HEK293 (cell line): ENCODE measurements at regions not wholly inside any gene's neighbourhood (a gene's known extent, or its start where the extent isn't known, plus 50 kb on each side); places are given as distances from the start of the nearest gene placed in this dataset.

Source experiments
- ZBTB20 ChIP-seq: fragments of 450-650 bp; formaldehyde crosslinking; IDR thresholded peaks from 2 replicates; pipeline ENCODE4 v1.5.1; 2016; ENCODE audit warnings: missing biosample characterization, missing genetic modification characterization
- ZNF514 ChIP-seq: fragments of 450-650 bp; formaldehyde crosslinking; IDR thresholded peaks from 2 replicates; pipeline ENCODE4 v1.5.1; 2016; ENCODE audit warnings: missing biosample characterization, missing genetic modification characterization
- TF ChIP-seq, protein P1 (sequence below): fragments of 450-650 bp; formaldehyde crosslinking; IDR thresholded peaks from 2 replicates; pipeline ENCODE4 v1.5.1; 2016; ENCODE audit warnings: missing biosample characterization, missing genetic modification characterization

DNA sequence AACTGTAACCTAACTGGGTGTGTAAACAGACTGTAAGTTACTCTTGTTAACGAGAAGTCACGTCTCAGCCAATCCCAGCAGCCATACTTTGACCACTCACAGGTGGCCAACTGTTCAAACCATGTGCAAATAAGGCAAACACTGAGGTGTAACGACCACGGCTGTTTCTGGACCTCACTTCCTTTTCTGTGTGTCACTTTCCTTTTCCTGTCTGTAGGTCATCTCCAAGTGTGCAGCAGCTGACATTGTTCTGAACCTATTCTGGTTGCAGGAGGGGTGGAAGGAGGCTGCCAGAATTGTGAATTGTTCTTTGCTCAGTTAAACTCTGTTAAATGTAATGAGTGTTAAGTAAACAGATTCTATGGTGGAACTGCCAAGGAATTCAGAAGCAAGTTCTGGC, 627.4 kb downstream of the KCNJ2 start:
- TF ChIP-seq, protein P1, sequence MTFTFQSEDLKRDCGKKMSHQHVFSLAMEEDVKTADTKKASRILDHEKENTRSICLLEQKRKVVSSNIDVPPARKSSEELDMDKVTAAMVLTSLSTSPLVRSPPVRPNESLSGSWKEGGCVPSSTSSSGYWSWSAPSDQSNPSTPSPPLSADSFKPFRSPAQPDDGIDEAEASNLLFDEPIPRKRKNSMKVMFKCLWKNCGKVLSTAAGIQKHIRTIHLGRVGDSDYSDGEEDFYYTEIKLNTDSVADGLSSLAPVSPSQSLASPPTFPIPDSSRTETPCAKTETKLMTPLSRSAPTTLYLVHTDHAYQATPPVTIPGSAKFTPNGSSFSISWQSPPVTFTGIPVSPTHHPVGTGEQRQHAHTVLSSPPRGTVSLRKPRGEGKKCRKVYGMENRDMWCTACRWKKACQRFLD (tag by site-specific recombination): no peak
- no peak for TF ChIP-seq ZBTB20 (tag by site-specific recombination)
- no peak for TF ChIP-seq ZNF514
